ENCODE measurements at regions not wholly inside any gene's neighbourhood (a gene's known extent, or its start where the extent isn't known, plus 50 kb on each side); places are given as distances from the start of the nearest gene placed in this dataset.

GRCh38 chr2:220014961-220015360, 387.5 kb downstream of the SLC4A3 start:
- TF ChIP-seq, protein P1, sequence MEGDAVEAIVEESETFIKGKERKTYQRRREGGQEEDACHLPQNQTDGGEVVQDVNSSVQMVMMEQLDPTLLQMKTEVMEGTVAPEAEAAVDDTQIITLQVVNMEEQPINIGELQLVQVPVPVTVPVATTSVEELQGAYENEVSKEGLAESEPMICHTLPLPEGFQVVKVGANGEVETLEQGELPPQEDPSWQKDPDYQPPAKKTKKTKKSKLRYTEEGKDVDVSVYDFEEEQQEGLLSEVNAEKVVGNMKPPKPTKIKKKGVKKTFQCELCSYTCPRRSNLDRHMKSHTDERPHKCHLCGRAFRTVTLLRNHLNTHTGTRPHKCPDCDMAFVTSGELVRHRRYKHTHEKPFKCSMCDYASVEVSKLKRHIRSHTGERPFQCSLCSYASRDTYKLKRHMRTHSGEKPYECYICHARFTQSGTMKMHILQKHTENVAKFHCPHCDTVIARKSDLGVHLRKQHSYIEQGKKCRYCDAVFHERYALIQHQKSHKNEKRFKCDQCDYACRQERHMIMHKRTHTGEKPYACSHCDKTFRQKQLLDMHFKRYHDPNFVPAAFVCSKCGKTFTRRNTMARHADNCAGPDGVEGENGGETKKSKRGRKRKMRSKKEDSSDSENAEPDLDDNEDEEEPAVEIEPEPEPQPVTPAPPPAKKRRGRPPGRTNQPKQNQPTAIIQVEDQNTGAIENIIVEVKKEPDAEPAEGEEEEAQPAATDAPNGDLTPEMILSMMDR (IDR thresholded peaks at IDR 0.05; ENCODE audit: extremely low read depth, low read depth, low read length): no peak
- H3K4me1 ChIP-seq (ENCODE audit: insufficient read depth, low read length): no peaks in the 10 kb centered on the region
- no peaks in the 10 kb centered on the region for H3K27me3 ChIP-seq (ENCODE audit: insufficient read depth, low read length)
- no peaks in the 10 kb centered on the region for H3K79me2 ChIP-seq (ENCODE audit: insufficient read depth, low read length)
- no peak overlapping the region for H3K4me3 ChIP-seq (ENCODE audit: insufficient read depth, low read length)
- no peaks in the 10 kb centered on the region for H3K36me3 ChIP-seq (ENCODE audit: insufficient read depth, low read length)
- no peaks in the 10 kb centered on the region for H4K20me1 ChIP-seq (ENCODE audit: insufficient read depth, low read length)
- no peak overlapping the region for H3K4me2 ChIP-seq (ENCODE audit: insufficient read depth, low read length)
- DNase-seq (ENCODE audit: insufficient read length, low spot score, missing footprints): no peak
- no peak overlapping the region for H2AFZ ChIP-seq (ENCODE audit: low read length)
- H3K27ac ChIP-seq (ENCODE audit: low read depth, low read length): no peak overlapping the region
- H3K9me3 ChIP-seq (ENCODE audit: low read depth, low read length): no peaks in the 10 kb centered on the region

DNA sequence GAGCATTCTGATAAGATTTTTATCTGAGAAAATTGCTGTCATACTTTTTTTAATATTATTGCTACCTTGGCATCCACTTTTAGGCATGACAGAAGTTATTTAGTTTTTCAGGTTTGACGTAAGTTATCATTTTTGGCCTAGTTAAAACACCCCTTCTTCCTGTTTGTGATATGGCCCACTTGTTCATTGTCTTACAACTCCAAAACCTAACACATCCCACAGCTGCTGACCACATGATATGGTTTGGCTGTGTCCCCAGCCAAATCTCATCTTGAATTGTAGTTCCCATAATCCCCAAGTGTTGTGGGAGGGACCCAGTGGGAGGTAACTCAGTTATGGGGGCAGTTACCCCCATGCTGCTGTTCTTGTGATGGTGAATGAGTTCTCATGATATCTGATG, 388.1 kb downstream of the SLC4A3 start:
- H3K27me3 ChIP-seq (ENCODE audit: insufficient read depth, low read length): no peaks in the 10 kb centered on the region
- DNase-seq (ENCODE audit: insufficient read length, low spot score, missing footprints): no peak
- no peaks in the 10 kb centered on the region for H3K36me3 ChIP-seq (ENCODE audit: insufficient read depth, low read length)
- no peak overlapping the region for H3K27ac ChIP-seq (ENCODE audit: low read depth, low read length)
- H3K4me3 ChIP-seq (ENCODE audit: insufficient read depth, low read length): no peak overlapping the region
- no peak overlapping the region for H2AFZ ChIP-seq (ENCODE audit: low read length)
- TF ChIP-seq, protein P1 (IDR thresholded peaks at IDR 0.05; ENCODE audit: extremely low read depth, low read depth, low read length): no peak
- H4K20me1 ChIP-seq (ENCODE audit: insufficient read depth, low read length): no peaks in the 10 kb centered on the region
- no peaks in the 10 kb centered on the region for H3K79me2 ChIP-seq (ENCODE audit: insufficient read depth, low read length)
- H3K4me1 ChIP-seq (ENCODE audit: insufficient read depth, low read length): no peaks in the 10 kb centered on the region
- no peaks in the 10 kb centered on the region for H3K9me3 ChIP-seq (ENCODE audit: low read depth, low read length)
- no peak overlapping the region for H3K4me2 ChIP-seq (ENCODE audit: insufficient read depth, low read length)

DNA sequence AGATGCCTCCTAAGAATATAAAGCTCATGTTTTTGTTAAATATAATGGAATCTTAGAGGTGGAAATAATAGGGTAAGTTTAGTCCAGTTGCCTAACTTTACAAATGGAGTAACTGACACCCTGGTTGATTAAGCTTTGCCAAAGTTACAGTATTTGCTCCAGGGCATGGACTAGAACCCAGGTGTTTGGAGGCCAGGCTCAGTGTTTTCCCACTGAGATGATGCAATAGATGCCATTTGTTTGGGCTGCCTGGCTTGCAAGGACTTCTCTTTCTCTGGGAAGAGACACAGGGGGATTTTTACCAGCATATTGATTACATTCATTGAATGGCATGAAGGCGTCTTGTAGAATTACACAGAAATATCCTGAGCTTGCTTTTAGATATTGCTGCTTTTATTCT, 397.8 kb downstream of the SLC4A3 start:
- H3K9me3 ChIP-seq (ENCODE audit: low read depth, low read length): no peaks in the 10 kb centered on the region
- TF ChIP-seq, protein P1 (IDR thresholded peaks at IDR 0.05; ENCODE audit: extremely low read depth, low read depth, low read length): no peak
- H4K20me1 ChIP-seq (ENCODE audit: insufficient read depth, low read length): no peaks in the 10 kb centered on the region
- no peaks in the 10 kb centered on the region for H3K36me3 ChIP-seq (ENCODE audit: insufficient read depth, low read length)
- no peaks in the 10 kb centered on the region for H3K27me3 ChIP-seq (ENCODE audit: insufficient read depth, low read length)
- no peak overlapping the region for H3K27ac ChIP-seq (ENCODE audit: low read depth, low read length)
- no peak for DNase-seq (ENCODE audit: insufficient read length, low spot score, missing footprints)
- no peaks in the 10 kb centered on the region for H3K79me2 ChIP-seq (ENCODE audit: insufficient read depth, low read length)
- no peak overlapping the region for H3K4me3 ChIP-seq (ENCODE audit: insufficient read depth, low read length)
- H2AFZ ChIP-seq (ENCODE audit: low read length): no peak overlapping the region
- no peak overlapping the region for H3K4me2 ChIP-seq (ENCODE audit: insufficient read depth, low read length)
- H3K4me1 ChIP-seq (ENCODE audit: insufficient read depth, low read length): no peaks in the 10 kb centered on the region

DNA sequence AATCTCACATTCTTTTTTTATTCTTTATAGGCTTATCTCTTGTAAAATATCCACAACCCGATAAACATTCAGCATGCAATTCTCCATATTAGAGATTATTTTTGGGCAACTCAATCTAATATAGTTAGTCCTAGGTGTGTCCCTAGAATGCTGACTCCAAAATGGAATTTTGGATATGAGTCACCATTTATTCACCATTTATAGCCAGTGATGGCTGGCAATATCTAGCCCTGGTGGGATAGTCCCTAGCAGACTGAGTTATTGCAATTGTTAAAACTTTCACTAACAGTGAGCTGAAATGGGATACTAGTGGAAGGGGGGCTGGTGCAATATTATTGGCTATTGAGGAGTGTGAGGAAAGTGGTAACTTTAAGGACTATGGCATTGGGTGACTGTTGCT, 401.6 kb downstream of the SLC4A3 start:
- H3K27ac ChIP-seq (ENCODE audit: low read depth, low read length): no peak overlapping the region
- no peak for DNase-seq (ENCODE audit: insufficient read length, low spot score, missing footprints)
- peaks cover 9% of the 10 kb centered on the region for H3K4me1 ChIP-seq (ENCODE audit: insufficient read depth, low read length)
- no peaks in the 10 kb centered on the region for H3K79me2 ChIP-seq (ENCODE audit: insufficient read depth, low read length)
- H3K4me3 ChIP-seq (ENCODE audit: insufficient read depth, low read length): no peak overlapping the region
- no peaks in the 10 kb centered on the region for H4K20me1 ChIP-seq (ENCODE audit: insufficient read depth, low read length)
- H3K27me3 ChIP-seq (ENCODE audit: insufficient read depth, low read length): no peaks in the 10 kb centered on the region
- no peaks in the 10 kb centered on the region for H3K9me3 ChIP-seq (ENCODE audit: low read depth, low read length)
- H3K4me2 ChIP-seq (ENCODE audit: insufficient read depth, low read length): no peak overlapping the region
- H2AFZ ChIP-seq (ENCODE audit: low read length): no peak overlapping the region
- TF ChIP-seq, protein P1 (IDR thresholded peaks at IDR 0.05; ENCODE audit: extremely low read depth, low read depth, low read length): no peak
- no peaks in the 10 kb centered on the region for H3K36me3 ChIP-seq (ENCODE audit: insufficient read depth, low read length)
